Ishikawa (cell line): ENCODE measurements at regions not wholly inside any gene's neighbourhood (a gene's known extent, or its start where the extent isn't known, plus 50 kb on each side); places are given as distances from the start of the nearest gene placed in this dataset.

Experiments used
- CEBPB ChIP-seq: IDR thresholded peaks from 2 replicates; pipeline ENCODE4 v1.6.1; 2012
- EGR1 ChIP-seq: IDR thresholded peaks from 2 replicates; pipeline ENCODE4 v1.6.1; 2012
- EP300 ChIP-seq: IDR thresholded peaks from 2 replicates; pipeline ENCODE4 v1.6.1; 2012; ENCODE audit warnings: borderline replicate concordance
- MAX ChIP-seq: IDR thresholded peaks from 2 replicates; pipeline ENCODE4 v1.6.1; 2012
- RAD21 ChIP-seq: IDR thresholded peaks from 2 replicates; pipeline ENCODE4 v1.6.1; 2012; ENCODE audit warnings: low read depth
- TEAD4 ChIP-seq: IDR thresholded peaks from 2 replicates; pipeline ENCODE4 v1.6.1; 2012
- YY1 ChIP-seq: IDR thresholded peaks from 2 replicates; pipeline ENCODE4 v1.6.1; 2012; ENCODE audit warnings: low read depth

DNA sequence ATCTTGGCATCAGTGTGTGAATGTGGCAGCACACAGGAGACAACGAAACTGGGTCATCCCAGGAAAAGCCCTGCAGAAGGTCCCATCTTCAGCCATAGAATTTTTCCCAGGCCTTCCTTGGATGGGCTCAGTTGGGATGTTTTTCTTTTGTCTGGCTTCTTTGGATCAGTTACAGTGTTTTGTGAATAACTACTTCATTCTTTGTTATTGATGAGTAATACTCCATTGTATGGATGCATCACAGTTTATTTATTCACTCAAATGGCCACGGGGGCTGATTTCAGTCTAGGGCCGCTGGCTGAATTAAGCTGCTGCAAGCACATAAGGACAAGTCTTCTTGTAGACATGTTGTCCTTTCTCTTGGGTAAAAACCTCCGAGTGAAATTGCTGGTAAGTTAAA, 81.3 kb upstream of the CD93 start:
- TF ChIP-seq CEBPB = no peak
- no peak for TF ChIP-seq YY1
- TF ChIP-seq EP300 = no peak
- no peak for TF ChIP-seq EGR1
- no peak for TF ChIP-seq TEAD4
- no peak for TF ChIP-seq RAD21
- TF ChIP-seq MAX = no peak
